HFFc6 (cell line): ENCODE measurements at regions not wholly inside any gene's neighbourhood (a gene's known extent, or its start where the extent isn't known, plus 50 kb on each side); places are given as distances from the start of the nearest gene placed in this dataset.

Experiments used
- DNase-seq: peaks from one replicate; pipeline ENCODE4 v3.0.0-alpha.2; 2018
- H3K27ac Mint-ChIP-seq: 2 replicates; pipeline ENCODE4 v1.8.0; 2020; ENCODE audit warnings: mild to moderate bottlenecking, mixed read lengths
- H3K27me3 Mint-ChIP-seq: 2 replicates; pipeline ENCODE4 v1.8.0; 2021; ENCODE audit warnings: mild to moderate bottlenecking, moderate library complexity, mixed read lengths; ENCODE audit not compliant: insufficient read depth
- H3K36me3 Mint-ChIP-seq: 2 replicates; pipeline ENCODE4 v1.8.0; 2021; ENCODE audit warnings: low read depth, mixed read lengths
- H3K4me1 Mint-ChIP-seq: 2 replicates; pipeline ENCODE4 v1.8.0; 2020; ENCODE audit warnings: low read depth, mixed read lengths
- H3K4me3 Mint-ChIP-seq: 2 replicates; pipeline ENCODE4 v1.8.0; 2020; ENCODE audit warnings: mild to moderate bottlenecking, moderate library complexity, mixed read lengths
- H3K9me3 Mint-ChIP-seq: 2 replicates; pipeline ENCODE4 v1.8.0; 2020; ENCODE audit warnings: mild to moderate bottlenecking, mixed read lengths
- CTCF ChIP-seq: fragments of 200-600 bp; sonication (generic); IDR thresholded peaks from 2 replicates; pipeline ENCODE4 v1.5.0; 2021; ENCODE audit warnings: antibody characterized with exemption, mild to moderate bottlenecking

GRCh38 chr1:198915327-198916231, 276.7 kb downstream of the PTPRC start:
- H3K36me3 Mint-ChIP-seq: peaks cover 33% of the 10 kb centered on the region
- H3K4me3 Mint-ChIP-seq: 0 out of 2 replicates have a peak overlapping the region, but pooled peaks have one; percentile 3
- no peak for DNase-seq
- no peak for TF ChIP-seq CTCF
- peaks cover 96% of the 10 kb centered on the region for H3K4me1 Mint-ChIP-seq
- H3K9me3 Mint-ChIP-seq: no peaks in the 10 kb centered on the region
- H3K27ac Mint-ChIP-seq: no peak overlapping the region
- H3K27me3 Mint-ChIP-seq: no peaks in the 10 kb centered on the region

- Mint-ChIP-seq H3K9me3 (no peaks in the 10 kb centered on the region), H3K27ac (peak overlapping the region; percentile 25)
Measured at GRCh38 chr1:198917226-198917625, 278.4 kb downstream of the PTPRC start.

GRCh38 chr1:198918920-198919319, 280.1 kb downstream of the PTPRC start:
- peaks cover 74% of the 10 kb centered on the region for H3K4me1 Mint-ChIP-seq
- peaks cover 19% of the 10 kb centered on the region for H3K36me3 Mint-ChIP-seq
- peak overlapping the region; percentile 84 for H3K4me3 Mint-ChIP-seq
- no peaks in the 10 kb centered on the region for H3K9me3 Mint-ChIP-seq
- no peaks in the 10 kb centered on the region for H3K27me3 Mint-ChIP-seq
- no peak for TF ChIP-seq CTCF
- peak; percentile 18 for DNase-seq
- peak overlapping the region; percentile 89 for H3K27ac Mint-ChIP-seq

More at GRCh38 chr1:198917226-198917625, 278.4 kb downstream of the PTPRC start:
- DNase-seq: no peak
- Mint-ChIP-seq H3K4me3 (peak overlapping the region; percentile 29; the same call in 1 of the 2 replicates), H3K27me3 (no peaks in the 10 kb centered on the region), H3K4me1 (peaks cover 83% of the 10 kb centered on the region), H3K36me3 (peaks cover 21% of the 10 kb centered on the region)
- TF ChIP-seq CTCF: no peak

- H3K27ac Mint-ChIP-seq: peak overlapping the region; percentile 89
- DNase-seq: no peak
- H3K36me3 Mint-ChIP-seq: peaks cover 17% of the 10 kb centered on the region
Measured at GRCh38 chr1:198919667-198920398, 281.0 kb downstream of the PTPRC start.

More at GRCh38 chr1:198919667-198920398, 281.0 kb downstream of the PTPRC start:
- Mint-ChIP-seq H3K4me1 (peaks cover 71% of the 10 kb centered on the region), H3K4me3 (peak overlapping the region; percentile 84), H3K9me3 (no peaks in the 10 kb centered on the region), H3K27me3 (no peaks in the 10 kb centered on the region)
- no peak for TF ChIP-seq CTCF
